ENCODE measurements at regions not wholly inside any gene's neighbourhood (a gene's known extent, or its start where the extent isn't known, plus 50 kb on each side); places are given as distances from the start of the nearest gene placed in this dataset.

GRCh38 chr15:85999658-86000057 is 80.0 kb upstream of the AGBL1 start:
- no peak for TF ChIP-seq CTCF (IDR thresholded peaks at IDR 0.05; ENCODE audit: insufficient read depth, low read length, poor library complexity, severe bottlenecking)
- Histone ChIP-seq H3K27me3 (ENCODE audit: control insufficient read depth, insufficient read depth, low read length) (no peaks in the 10 kb centered on the region), H3K4me3 (ENCODE audit: low read depth, low read length) (no peak overlapping the region), H3K36me3 (ENCODE audit: control insufficient read depth, insufficient read depth, low read length) (no peaks in the 10 kb centered on the region)
- DNase-seq (ENCODE audit: low read depth): no peak

DNA sequence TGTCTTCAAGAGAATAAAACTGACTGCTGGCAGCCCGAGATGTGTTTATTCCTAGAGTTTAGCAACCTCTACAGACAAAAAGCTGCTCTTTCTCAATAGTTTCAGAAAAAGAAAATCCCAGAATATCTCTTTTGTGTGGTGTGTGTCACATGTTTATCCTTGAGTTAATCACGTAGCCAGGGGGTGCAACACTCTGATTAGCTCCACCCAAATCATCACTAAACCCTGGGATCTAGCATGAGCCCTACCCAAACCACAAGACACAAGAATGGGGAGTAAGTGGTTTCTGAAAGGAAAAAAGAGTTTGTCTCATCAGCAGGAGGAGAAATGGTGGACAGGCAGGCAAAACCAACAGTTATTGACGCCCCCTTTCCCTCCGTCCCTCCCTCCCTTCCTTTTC is 78.5 kb upstream of the AGBL1 start:
- Histone ChIP-seq H3K36me3 (ENCODE audit: control insufficient read depth, insufficient read depth, low read length) (no peaks in the 10 kb centered on the region), H3K27me3 (ENCODE audit: control insufficient read depth, insufficient read depth, low read length) (no peaks in the 10 kb centered on the region), H3K4me3 (ENCODE audit: low read depth, low read length) (no peak overlapping the region)
- no peak for DNase-seq (ENCODE audit: low read depth)
- no peak for TF ChIP-seq CTCF (IDR thresholded peaks at IDR 0.05; ENCODE audit: insufficient read depth, low read length, poor library complexity, severe bottlenecking)

DNA sequence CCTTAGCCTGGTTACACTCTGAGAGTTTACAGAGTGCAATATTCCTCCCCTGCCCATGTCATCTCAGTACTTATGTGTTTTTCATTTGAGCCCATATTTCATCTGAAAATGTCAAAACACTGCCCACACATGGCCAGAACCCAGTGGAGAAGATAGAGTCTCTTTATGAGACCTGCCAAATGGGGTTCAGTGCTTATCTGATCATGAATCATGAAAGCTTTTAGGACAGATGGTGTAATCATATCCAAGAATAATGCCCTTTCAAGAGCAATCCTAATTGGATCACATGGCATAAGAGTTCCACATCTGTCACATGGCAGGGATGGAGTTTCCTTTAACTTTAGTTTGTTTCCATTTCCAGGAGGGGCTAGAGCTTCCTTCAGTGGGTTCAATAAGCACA is 77.2 kb upstream of the AGBL1 start:
- Histone ChIP-seq H3K36me3 (ENCODE audit: control insufficient read depth, insufficient read depth, low read length) (no peaks in the 10 kb centered on the region), H3K27me3 (ENCODE audit: control insufficient read depth, insufficient read depth, low read length) (no peaks in the 10 kb centered on the region), H3K4me3 (ENCODE audit: low read depth, low read length) (no peak overlapping the region)
- no peak for DNase-seq (ENCODE audit: low read depth)
- no peak for TF ChIP-seq CTCF (IDR thresholded peaks at IDR 0.05; ENCODE audit: insufficient read depth, low read length, poor library complexity, severe bottlenecking)

GRCh38 chr15:86004061-86004460 is 75.6 kb upstream of the AGBL1 start:
- no peak for TF ChIP-seq CTCF (IDR thresholded peaks at IDR 0.05; ENCODE audit: insufficient read depth, low read length, poor library complexity, severe bottlenecking)
- Histone ChIP-seq H3K4me3 (ENCODE audit: low read depth, low read length) (no peak overlapping the region), H3K27me3 (ENCODE audit: control insufficient read depth, insufficient read depth, low read length) (no peaks in the 10 kb centered on the region), H3K36me3 (ENCODE audit: control insufficient read depth, insufficient read depth, low read length) (no peaks in the 10 kb centered on the region)
- no peak for DNase-seq (ENCODE audit: low read depth)

DNA sequence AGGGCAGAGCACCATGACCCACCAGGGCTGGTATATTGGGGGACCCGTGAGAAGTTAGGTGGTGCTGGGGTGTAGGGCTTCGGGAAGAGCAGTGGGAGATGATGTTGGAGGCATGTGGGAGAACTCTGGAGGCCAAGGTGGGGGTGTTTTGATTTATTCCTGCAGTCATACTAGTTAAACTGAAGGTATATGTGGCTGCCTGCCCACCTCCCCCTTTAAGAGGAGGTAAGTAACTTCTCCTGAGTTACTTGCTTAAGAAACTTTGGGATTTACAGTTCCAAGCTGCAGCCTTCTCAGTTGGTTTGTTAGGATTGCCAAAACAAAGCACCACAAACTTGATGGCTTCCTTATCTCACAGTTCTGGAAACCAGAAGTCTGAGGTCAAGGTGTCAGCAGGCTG is 73.1 kb upstream of the AGBL1 start:
- DNase-seq (ENCODE audit: low read depth): no peak
- Histone ChIP-seq H3K4me3 (ENCODE audit: low read depth, low read length) (no peak overlapping the region), H3K27me3 (ENCODE audit: control insufficient read depth, insufficient read depth, low read length) (no peaks in the 10 kb centered on the region), H3K36me3 (ENCODE audit: control insufficient read depth, insufficient read depth, low read length) (no peaks in the 10 kb centered on the region)
- TF ChIP-seq CTCF (IDR thresholded peaks at IDR 0.05; ENCODE audit: insufficient read depth, low read length, poor library complexity, severe bottlenecking): no peak

DNA sequence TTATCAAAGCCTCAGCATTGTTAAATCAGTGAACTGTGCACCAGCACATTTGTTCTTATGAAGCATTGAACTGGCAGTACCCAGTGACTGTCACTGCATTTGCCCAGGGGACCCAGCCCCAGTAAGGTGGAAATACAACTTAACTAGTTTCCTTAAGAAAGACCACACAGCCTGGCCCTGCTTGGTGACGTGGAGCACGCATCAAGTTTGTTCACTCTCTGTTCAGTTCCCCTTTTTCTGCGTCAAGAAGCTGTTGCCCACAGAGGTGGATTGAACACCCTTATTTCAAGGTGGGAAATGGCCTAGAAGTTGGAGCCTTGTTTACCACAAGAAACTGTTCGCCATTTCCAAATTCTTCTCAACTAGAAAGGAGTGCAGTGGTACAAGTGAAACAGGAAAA is 69.9 kb upstream of the AGBL1 start:
- no peak for DNase-seq (ENCODE audit: low read depth)
- TF ChIP-seq CTCF (IDR thresholded peaks at IDR 0.05; ENCODE audit: insufficient read depth, low read length, poor library complexity, severe bottlenecking): no peak
- no peaks in the 10 kb centered on the region for H3K36me3 ChIP-seq (ENCODE audit: control insufficient read depth, insufficient read depth, low read length)
- H3K4me3 ChIP-seq (ENCODE audit: low read depth, low read length): no peak overlapping the region
- no peaks in the 10 kb centered on the region for H3K27me3 ChIP-seq (ENCODE audit: control insufficient read depth, insufficient read depth, low read length)
